IMR-90 (cell line): ENCODE measurements at regions not wholly inside any gene's neighbourhood (a gene's known extent, or its start where the extent isn't known, plus 50 kb on each side); places are given as distances from the start of the nearest gene placed in this dataset.

Experiments used
- ATAC-seq: fragments of 200-7000 bp; cut with Tn5 transposase; 2 replicates; pipeline ENCODE4 v1.9.1; 2020; ENCODE audit warnings: low read depth, mild to moderate bottlenecking, moderate library complexity
- BruUV-seq: library from RNA; stranded (reverse); fragments of 400-500 nt; replicated peaks from 2 replicates; lab custom pipeline; 2021; lab: Mats Ljungman, UMichigan
- CTCF ChIA-PET: fragments of 300-600 bp; formaldehyde crosslinking; extraction: SDS; loops from one replicate; lab custom pipeline; 2021; ENCODE audit warnings: antibody characterized with exemption; lab: Yijun Ruan, JAX
- POLR2A ChIA-PET: fragments of 300-600 bp; sonication (Branson Sonifier 250); formaldehyde crosslinking; loops from one replicate; lab custom pipeline; 2022; ENCODE audit warnings: antibody characterized with exemption; ENCODE audit not compliant: unreplicated experiment; lab: Charles Lee
- DNase-seq: peaks from one replicate; pipeline ENCODE4 v3.0.0; 2013
- H2AFZ ChIP-seq: replicated peaks from 2 replicates; pipeline ENCODE3; 2013; ENCODE audit warnings: low read length, mild to moderate bottlenecking; ENCODE audit not compliant: poor library complexity
- H2AK5ac ChIP-seq: 2 replicates; pipeline ENCODE4 v1.6.1; 2013; ENCODE audit warnings: low read depth, low read length, inconsistent platforms
- H2AK9ac ChIP-seq: replicated peaks from 2 replicates; pipeline ENCODE3; 2013; ENCODE audit warnings: mild to moderate bottlenecking, low read depth, low read length, moderate library complexity; ENCODE audit not compliant: poor library complexity
- H2BK120ac ChIP-seq: 2 replicates; pipeline ENCODE4 v1.6.1; 2013; ENCODE audit warnings: low read depth, low read length, inconsistent platforms
- H2BK15ac ChIP-seq: 3 replicates; pipeline ENCODE4 v1.6.1; 2013; ENCODE audit warnings: low read depth, low read length, inconsistent platforms
- H2BK20ac ChIP-seq: 2 replicates; pipeline ENCODE4 v1.6.1; 2013; ENCODE audit warnings: low read depth, mild to moderate bottlenecking, inconsistent platforms, low read length, moderate library complexity
- H2BK5ac ChIP-seq: 2 replicates; pipeline ENCODE4 v1.6.1; 2013; ENCODE audit warnings: mild to moderate bottlenecking, low read depth, low read length, inconsistent platforms; ENCODE audit not compliant: poor library complexity, severe bottlenecking
- H3K14ac ChIP-seq: replicated peaks from 2 replicates; pipeline ENCODE4 v1.6.1; 2013; ENCODE audit warnings: low read depth, low read length, inconsistent platforms
- H3K18ac ChIP-seq: 2 replicates; pipeline ENCODE4 v1.6.1; 2013; ENCODE audit warnings: low read depth, low read length, control low read depth
- H3K23ac ChIP-seq: 2 replicates; pipeline ENCODE4 v1.6.1; 2013; ENCODE audit warnings: low read depth, low read length, inconsistent platforms
- H3K27ac ChIP-seq: 2 replicates; pipeline ENCODE4 v1.5.1; 2013; ENCODE audit warnings: mild to moderate bottlenecking, control low read depth, low read length; ENCODE audit not compliant: insufficient read depth
- H3K27me3 ChIP-seq: 2 replicates; pipeline ENCODE4 v1.6.1; 2013; ENCODE audit warnings: low read length; ENCODE audit not compliant: control insufficient read depth, insufficient read depth
- H3K36me3 ChIP-seq: 2 replicates; pipeline ENCODE4 v1.6.1; 2013; ENCODE audit warnings: low read length, mixed read lengths; ENCODE audit not compliant: control insufficient read depth, insufficient read depth
- H3K4ac ChIP-seq: 2 replicates; pipeline ENCODE4 v1.6.1; 2013; ENCODE audit warnings: low read depth, low read length, inconsistent platforms
- H3K4me1 ChIP-seq: 2 replicates; pipeline ENCODE4 v1.6.1; 2013; ENCODE audit warnings: low read length, mixed read lengths; ENCODE audit not compliant: control insufficient read depth, insufficient read depth
- H3K4me2 ChIP-seq: 2 replicates; pipeline ENCODE4 v1.6.1; 2013; ENCODE audit warnings: low read depth, mild to moderate bottlenecking, control low read depth, low read length, moderate library complexity
- H3K4me3 ChIP-seq: 2 replicates; pipeline ENCODE4 v1.5.1; 2013; ENCODE audit warnings: low read depth, mild to moderate bottlenecking, control low read depth, low read length, moderate library complexity; ENCODE audit not compliant: insufficient read depth
- H3K56ac ChIP-seq: 2 replicates; pipeline ENCODE4 v1.6.1; 2013; ENCODE audit warnings: low read length, inconsistent platforms; ENCODE audit not compliant: insufficient read depth; ENCODE audit errors: extremely low read depth
- H3K79me1 ChIP-seq, 2 experiments: 2 replicates each; pipeline ENCODE4 v1.6.1; 2013; ENCODE audit warnings: low read length in 2 of 2, inconsistent platforms in 1 of 2, low read depth in 1 of 2
- H3K9ac ChIP-seq: 2 replicates; pipeline ENCODE4 v1.6.1; 2013; ENCODE audit warnings: low read depth, low read length, control low read depth
- H3K9me1 ChIP-seq: 2 replicates; pipeline ENCODE4 v1.6.1; 2013; ENCODE audit warnings: low read length, inconsistent platforms; ENCODE audit not compliant: insufficient read depth
- H3K9me3 ChIP-seq: 2 replicates; pipeline ENCODE4 v1.6.1; 2013; ENCODE audit warnings: low read length; ENCODE audit not compliant: control insufficient read depth, insufficient read depth
- H4K20me1 ChIP-seq: 2 replicates; pipeline ENCODE4 v1.6.1; 2013; ENCODE audit warnings: low read length, inconsistent platforms; ENCODE audit not compliant: insufficient read depth
- H4K5ac ChIP-seq: 2 replicates; pipeline ENCODE4 v1.6.1; 2013; ENCODE audit warnings: mild to moderate bottlenecking, low read depth, low read length, control low read depth
- H4K8ac ChIP-seq, 2 experiments: 2 replicates each; pipeline ENCODE4 v1.6.1; 2013; ENCODE audit warnings: low read depth in 2 of 2, low read length in 2 of 2, control low read depth in 1 of 2, inconsistent platforms in 1 of 2
- H4K91ac ChIP-seq: 2 replicates; pipeline ENCODE4 v1.6.1; 2013; ENCODE audit warnings: low read depth, low read length, inconsistent platforms; ENCODE audit not compliant: insufficient read depth
- MAZ ChIP-seq: IDR thresholded peaks from 2 replicates; pipeline ENCODE4 v1.6.1; 2012; ENCODE audit warnings: low read depth, mild to moderate bottlenecking, low read length, improper control_type of control experiment, moderate library complexity, borderline replicate concordance
- WGBS, 2 experiments: methylation state at CpG; one replicate each; pipeline versions ENCODE4 v1.1.5 to v1.1.7; 2013; ENCODE audit warnings: missing lambda C conversion rate in 2 of 2; ENCODE audit not compliant: insufficient read length in 1 of 2; ENCODE audit errors: extremely low coverage in 2 of 2; 5-methylcytosine and 5-hydroxymethylcytosine counted together
- dilution Hi-C: fragments of 300-500 bp; cut with HindIII; formaldehyde crosslinking; loops from one replicate; pipeline ENCODE4 v1.14.3; 2018; ENCODE audit warnings: low sequenced_read_pairs; ENCODE audit not compliant: unreplicated experiment
- in situ Hi-C: fragments of 300-500 bp; cut with MboI; formaldehyde crosslinking; loops from 3 replicates; pipeline ENCODE4 v1.14.3; 2019; ENCODE audit warnings: low sequenced_read_pairs, inconsistent platforms, mixed read lengths
- intact Hi-C: fragments of 100-400 bp; cut with micrococcal nuclease; formaldehyde crosslinking; loops from 2 replicates; pipeline ENCODE4 v1.10.0; 2022

- WGBS, 2 experiments = 100% methylated on average over 2 of the region's 8 CpGs; no CpG with 5 or more reads in 1 of the 2 experiments
- Histone ChIP-seq H2BK20ac (peak overlapping the region; percentile 100), H3K27me3 (no peaks in the 10 kb centered on the region), H3K4me2 (no peak overlapping the region), H3K23ac (peak overlapping the region; percentile 96; the same call in 1 of the 2 replicates), H3K56ac (no peak overlapping the region), H4K5ac (peak overlapping the region; percentile 45; the same call in 1 of the 2 replicates), H3K9me3 (no peaks in the 10 kb centered on the region), H3K36me3 (no peaks in the 10 kb centered on the region), H3K27ac (peak overlapping the region; percentile 94; the same call in 1 of the 2 replicates), H2BK15ac (peak overlapping the region; percentile 97; the same call in 2 of the 3 replicates), H2AK5ac (peak overlapping the region; percentile 100), H4K20me1 (no peaks in the 10 kb centered on the region), H3K14ac (peak overlapping the region; percentile 85), H3K4ac (peak overlapping the region; percentile 99), H3K9me1 (peaks cover 35% of the 10 kb centered on the region), H3K4me1 (peaks cover 29% of the 10 kb centered on the region), H3K79me1 (peaks cover 0 to 45% of the 10 kb centered on the region in 2 experiments; a peak in 2 of 4 replicates), H3K4me3 (no peak overlapping the region), H3K9ac (no peak overlapping the region), H2BK120ac (peak overlapping the region; percentile 99), H4K91ac (peak overlapping the region; percentile 99), H3K18ac (peak overlapping the region; percentile 91), H4K8ac (peak overlapping the region; percentile 63 to 86; a peak in 3 of 4 replicates), H2AFZ (peak overlapping the region; percentile 18), H2BK5ac (peak overlapping the region; percentile 90), H2AK9ac (peak overlapping the region; percentile 23)
- ChIA-PET CTCF (no interaction called here), POLR2A (no interaction called here)
- no peak for TF ChIP-seq MAZ
- intact Hi-C loops (no loop called here), in situ Hi-C loops (loop anchor here (25.0 kb wide), 1 partner anchor 416 kb away; the partner anchor contains the start of genes CDC20B and GPX8), dilution Hi-C loops (no loop called here)
- BruUV-seq = no TSS peak
- DNase-seq = no peak
- ATAC-seq = no peak
Observed at GRCh38 chr5:54746346-54746745, 228.8 kb downstream of the SNX18 start.
